Mesendoderm (in vitro differentiated cells): ENCODE measurements at regions not wholly inside any gene's neighbourhood (a gene's known extent, or its start where the extent isn't known, plus 50 kb on each side); places are given as distances from the start of the nearest gene placed in this dataset.
A peak's percentile ranks its signal among the peaks of the same experiment; 100 is the strongest.
"Not testable (repeated sequence)": the region's sequence is repeated elsewhere in the genome, so short reads cannot be mapped to it uniquely, and the experiment has no call there.

Experiments
- DNase-seq: peaks from one replicate; pipeline ENCODE4 v3.0.0; 2013
- H2AK5ac ChIP-seq: 2 replicates; pipeline ENCODE4 v1.6.1; 2013; ENCODE audit warnings: low read length, inconsistent platforms
- H2BK120ac ChIP-seq: 2 replicates; pipeline ENCODE4 v1.6.1; 2013; ENCODE audit warnings: low read depth, mild to moderate bottlenecking, low read length, moderate library complexity, mixed read lengths
- H2BK15ac ChIP-seq: replicated peaks from 2 replicates; pipeline ENCODE4 v1.6.1; 2013; ENCODE audit warnings: low read depth, mild to moderate bottlenecking, moderate library complexity
- H2BK5ac ChIP-seq: 2 replicates; pipeline ENCODE4 v1.6.1; 2013; ENCODE audit warnings: low read length, inconsistent platforms
- H3K18ac ChIP-seq: 2 replicates; pipeline ENCODE4 v1.6.1; 2013; ENCODE audit warnings: mild to moderate bottlenecking, low read length, mixed read lengths
- H3K23ac ChIP-seq: one replicate; pipeline ENCODE4 v1.6.1; 2013; ENCODE audit warnings: low read length
- H3K27ac ChIP-seq: 2 replicates; pipeline ENCODE4 v1.5.1; 2013; ENCODE audit warnings: low read depth, mild to moderate bottlenecking, inconsistent platforms, low read length, moderate library complexity
- H3K27me3 ChIP-seq: 2 replicates; pipeline ENCODE4 v1.6.1; 2013; ENCODE audit warnings: low read length, control low read depth, mild to moderate bottlenecking, inconsistent platforms; ENCODE audit not compliant: insufficient read depth, poor library complexity
- H3K36me3 ChIP-seq: 2 replicates; pipeline ENCODE4 v1.6.1; 2013; ENCODE audit warnings: low read length, inconsistent platforms; ENCODE audit not compliant: control insufficient read depth, insufficient read depth
- H3K4ac ChIP-seq: one replicate; pipeline ENCODE4 v1.6.1; 2013; ENCODE audit warnings: low read depth, mild to moderate bottlenecking, low read length, moderate library complexity
- H3K4me1 ChIP-seq: 2 replicates; pipeline ENCODE4 v1.6.1; 2013; ENCODE audit warnings: low read depth, low read length, inconsistent platforms; ENCODE audit not compliant: control insufficient read depth
- H3K4me2 ChIP-seq: 2 replicates; pipeline ENCODE4 v1.6.1; 2013; ENCODE audit warnings: low read length
- H3K4me3 ChIP-seq: 2 replicates; pipeline ENCODE4 v1.5.1; 2013; ENCODE audit warnings: mild to moderate bottlenecking, low read length
- H3K56ac ChIP-seq: one replicate; pipeline ENCODE4 v1.6.1; 2013; ENCODE audit warnings: low read length
- H3K79me1 ChIP-seq: 2 replicates; pipeline ENCODE4 v1.6.1; 2013; ENCODE audit warnings: low read length, inconsistent platforms
- H3K79me2 ChIP-seq: 2 replicates; pipeline ENCODE4 v1.6.1; 2013; ENCODE audit warnings: mild to moderate bottlenecking, low read length; ENCODE audit not compliant: control insufficient read depth, insufficient read depth
- H3K9ac ChIP-seq: 2 replicates; pipeline ENCODE4 v1.6.1; 2013; ENCODE audit warnings: low read length, inconsistent platforms
- H4K5ac ChIP-seq: one replicate; pipeline ENCODE4 v1.6.1; 2013; ENCODE audit warnings: low read length
- H4K8ac ChIP-seq: one replicate; pipeline ENCODE4 v1.6.1; 2013; ENCODE audit warnings: low read depth, mild to moderate bottlenecking, control low read depth, low read length, moderate library complexity
- WGBS: extraction: QIAGEN DNeasy Blood & Tissue Kit; methylation state at CpG from one replicate; pipeline ENCODE4 v1.1.7; 2013; ENCODE audit warnings: low lambda C conversion rate, missing lambda C conversion rate; ENCODE audit not compliant: insufficient coverage; ENCODE audit errors: extremely low coverage; 5-methylcytosine and 5-hydroxymethylcytosine counted together

GRCh38 chr4:23023666-23024065 lies 330.9 kb downstream of the GBA3 start:
- H3K4ac ChIP-seq: no peak overlapping the region
- no peak overlapping the region for H3K18ac ChIP-seq
- H3K4me2 ChIP-seq: no peak overlapping the region
- H2BK15ac ChIP-seq: no peak overlapping the region
- no peaks in the 10 kb centered on the region for H3K36me3 ChIP-seq
- H3K27ac ChIP-seq: no peak overlapping the region
- H3K79me2 ChIP-seq: no peaks in the 10 kb centered on the region
- H3K4me3 ChIP-seq: no peak overlapping the region
- DNase-seq: no peak
- H3K56ac ChIP-seq: no peak overlapping the region
- H3K27me3 ChIP-seq: no peaks in the 10 kb centered on the region
- H3K9ac ChIP-seq: no peak overlapping the region
- H2BK120ac ChIP-seq: no peak overlapping the region
- H4K5ac ChIP-seq: no peak overlapping the region
- no peak overlapping the region for H4K8ac ChIP-seq
- H3K23ac ChIP-seq: no peak overlapping the region
- H2BK5ac ChIP-seq: no peak overlapping the region
- no peak overlapping the region for H2AK5ac ChIP-seq
- no peaks in the 10 kb centered on the region for H3K79me1 ChIP-seq
- WGBS: no CpG with 5 or more reads among the region's 1 CpG
- no peaks in the 10 kb centered on the region for H3K4me1 ChIP-seq

- no peaks in the 10 kb centered on the region for H3K27me3 ChIP-seq
- peak overlapping the region; percentile 74 for H2BK15ac ChIP-seq
- no peak overlapping the region for H3K4me3 ChIP-seq
- H2AK5ac ChIP-seq: no peak overlapping the region
- no peak overlapping the region for H3K18ac ChIP-seq
- no peak overlapping the region for H3K4ac ChIP-seq
- no peak overlapping the region for H3K4me2 ChIP-seq
- no peak overlapping the region for H4K8ac ChIP-seq
- H3K23ac ChIP-seq: no peak overlapping the region
- H3K9ac ChIP-seq: no peak overlapping the region
- no peak overlapping the region for H4K5ac ChIP-seq
- peak; percentile 15 for DNase-seq
- H2BK120ac ChIP-seq: no peak overlapping the region
- H3K79me2 ChIP-seq: no peaks in the 10 kb centered on the region
- no peak overlapping the region for H2BK5ac ChIP-seq
- H3K79me1 ChIP-seq: no peaks in the 10 kb centered on the region
- no peak overlapping the region for H3K56ac ChIP-seq
- H3K36me3 ChIP-seq: no peaks in the 10 kb centered on the region
- H3K4me1 ChIP-seq: no peaks in the 10 kb centered on the region
- no peak overlapping the region for H3K27ac ChIP-seq
These were observed 330.4 kb downstream of the GBA3 start for GRCh38 chr4:23023121-23023520.

- Histone ChIP-seq H2BK5ac (no peak overlapping the region), H3K4me3 (no peak overlapping the region), H3K56ac (no peak overlapping the region), H3K9ac (no peak overlapping the region), H3K4ac (no peak overlapping the region), H2BK120ac (no peak overlapping the region), H2BK15ac (no peak overlapping the region), H2AK5ac (no peak overlapping the region), H4K5ac (no peak overlapping the region), H3K18ac (no peak overlapping the region), H3K27ac (no peak overlapping the region), H3K27me3 (no peaks in the 10 kb centered on the region), H3K79me2 (no peaks in the 10 kb centered on the region), H3K4me1 (no peaks in the 10 kb centered on the region), H3K23ac (no peak overlapping the region), H3K79me1 (no peaks in the 10 kb centered on the region), H3K36me3 (no peaks in the 10 kb centered on the region), H4K8ac (no peak overlapping the region), H3K4me2 (no peak overlapping the region)
- peak; percentile 92 for DNase-seq
These were observed 329.3 kb downstream of the GBA3 start for GRCh38 chr4:23022032-23022431.

- no peak overlapping the region for H2BK5ac ChIP-seq
- no peak overlapping the region for H2BK120ac ChIP-seq
- H3K4me3 ChIP-seq: no peak overlapping the region
- no CpG with 5 or more reads among the region's 4 CpGs for WGBS
- no peak overlapping the region for H3K9ac ChIP-seq
- H2BK15ac ChIP-seq: no peak overlapping the region
- H2AK5ac ChIP-seq: no peak overlapping the region
- no peak overlapping the region for H3K18ac ChIP-seq
- no peak overlapping the region for H3K4ac ChIP-seq
- H3K4me1 ChIP-seq: no peaks in the 10 kb centered on the region
- no peaks in the 10 kb centered on the region for H3K36me3 ChIP-seq
- H3K27me3 ChIP-seq: no peaks in the 10 kb centered on the region
- no peaks in the 10 kb centered on the region for H3K79me1 ChIP-seq
- no peak for DNase-seq
- no peak overlapping the region for H3K23ac ChIP-seq
- no peak overlapping the region for H3K27ac ChIP-seq
- no peak overlapping the region for H4K8ac ChIP-seq
- no peak overlapping the region for H3K56ac ChIP-seq
- no peaks in the 10 kb centered on the region for H3K79me2 ChIP-seq
- H3K4me2 ChIP-seq: no peak overlapping the region
- no peak overlapping the region for H4K5ac ChIP-seq
These were observed 328.3 kb downstream of the GBA3 start for GRCh38 chr4:23021040-23021439.

GRCh38 chr4:23020399-23020798 lies 327.7 kb downstream of the GBA3 start:
- H3K27ac ChIP-seq, H3K9ac ChIP-seq, H3K23ac ChIP-seq, H3K27me3 ChIP-seq, H2AK5ac ChIP-seq, H3K36me3 ChIP-seq, H2BK15ac ChIP-seq, H4K5ac ChIP-seq, H3K56ac ChIP-seq, H2BK5ac ChIP-seq, H3K18ac ChIP-seq, DNase-seq, H3K4me2 ChIP-seq, H3K4me3 ChIP-seq, H3K4me1 ChIP-seq, H3K4ac ChIP-seq, H4K8ac ChIP-seq, H2BK120ac ChIP-seq, H3K79me2 ChIP-seq, H3K79me1 ChIP-seq: not testable (repeated sequence)
- no CpG with 5 or more reads among the region's 4 CpGs for WGBS

GRCh38 chr4:23016981-23017380 lies 324.2 kb downstream of the GBA3 start:
- Histone ChIP-seq H3K9ac (no peak overlapping the region), H3K36me3 (no peaks in the 10 kb centered on the region), H2AK5ac (no peak overlapping the region), H3K4ac (no peak overlapping the region), H3K27ac (no peak overlapping the region), H3K56ac (no peak overlapping the region), H3K4me2 (no peak overlapping the region), H3K23ac (no peak overlapping the region), H3K27me3 (no peaks in the 10 kb centered on the region), H4K5ac (no peak overlapping the region), H2BK15ac (no peak overlapping the region), H3K79me1 (no peaks in the 10 kb centered on the region), H2BK120ac (no peak overlapping the region), H3K18ac (no peak overlapping the region), H3K4me3 (no peak overlapping the region), H4K8ac (no peak overlapping the region), H3K4me1 (no peaks in the 10 kb centered on the region), H2BK5ac (no peak overlapping the region), H3K79me2 (no peaks in the 10 kb centered on the region)
- WGBS: no CpG with 5 or more reads among the region's 1 CpG
- DNase-seq: no peak
